DOHH2 (cell line): ENCODE measurements at regions not wholly inside any gene's neighbourhood (a gene's known extent, or its start where the extent isn't known, plus 50 kb on each side); places are given as distances from the start of the nearest gene placed in this dataset.

Experiments
- CTCF ChIP-seq: fragments of 200-600 bp; sonication (generic); IDR thresholded peaks from one replicate; pipeline ENCODE4 v1.5.1; 2014; ENCODE audit warnings: antibody characterized with exemption, mild to moderate bottlenecking, low read depth, low read length; ENCODE audit not compliant: poor library complexity, severe bottlenecking
- EZH2phosphoT487 ChIP-seq: fragments of 200-600 bp; sonication (generic); IDR thresholded peaks from 2 replicates; pipeline ENCODE4 v1.6.1; 2017; ENCODE audit warnings: borderline replicate concordance, mild to moderate bottlenecking, antibody characterized with exemption, low read length, moderate library complexity, mixed read lengths

DNA sequence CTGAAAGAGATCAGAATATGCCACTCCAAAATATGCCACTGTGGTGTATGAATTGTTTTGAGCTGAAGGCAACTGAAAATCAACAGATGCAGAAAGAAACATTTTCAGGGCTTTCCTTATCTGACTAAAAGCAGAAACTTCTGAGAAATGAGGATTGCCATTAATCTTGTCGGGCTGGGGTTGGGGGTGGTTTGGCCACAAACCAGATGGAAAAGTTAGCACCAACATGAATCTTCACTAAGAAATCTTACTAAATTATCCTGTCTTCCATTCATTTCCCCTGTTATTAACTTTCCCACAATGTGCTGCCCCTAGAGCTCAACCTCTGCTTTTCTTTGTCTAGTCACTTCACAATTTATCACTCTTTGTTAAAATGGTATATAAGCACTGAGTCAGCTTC is 229.9 kb upstream of the GADL1 start:
- no peak for TF ChIP-seq CTCF
- TF ChIP-seq EZH2phosphoT487 = no peak
